ENCODE measurements at regions not wholly inside any gene's neighbourhood (a gene's known extent, or its start where the extent isn't known, plus 50 kb on each side); places are given as distances from the start of the nearest gene placed in this dataset.

DNA sequence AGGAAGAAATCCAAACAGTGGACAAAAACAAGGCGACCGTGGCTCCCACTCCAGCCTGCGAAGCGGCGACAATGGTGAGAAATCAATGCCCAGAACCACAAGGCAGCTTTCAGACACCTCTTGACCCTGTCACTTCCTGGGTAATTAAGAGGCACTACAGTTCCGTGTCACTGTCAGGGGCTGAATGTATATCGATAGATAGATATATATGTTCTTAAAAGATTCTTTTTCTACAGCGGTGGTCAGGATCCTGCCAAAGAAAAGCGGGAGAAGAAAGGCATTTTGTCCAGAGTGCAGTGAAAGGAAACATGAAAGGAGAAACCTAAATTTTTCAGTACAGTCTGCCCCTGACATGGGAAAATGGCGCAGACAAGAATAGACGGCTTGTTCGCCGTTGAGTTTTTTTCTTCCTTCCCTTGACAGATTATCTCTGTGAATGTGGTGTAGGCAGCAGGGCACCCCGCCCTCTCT, 56.2 kb upstream of the HES1 start:
- H3K4me3 ChIP-seq, result no peak overlapping the region
- no peaks in the 10 kb centered on the region for H3K36me3 ChIP-seq
- 80% methylated on average over 14 of the region's 14 CpGs for WGBS
- TF ChIP-seq, protein P1, sequence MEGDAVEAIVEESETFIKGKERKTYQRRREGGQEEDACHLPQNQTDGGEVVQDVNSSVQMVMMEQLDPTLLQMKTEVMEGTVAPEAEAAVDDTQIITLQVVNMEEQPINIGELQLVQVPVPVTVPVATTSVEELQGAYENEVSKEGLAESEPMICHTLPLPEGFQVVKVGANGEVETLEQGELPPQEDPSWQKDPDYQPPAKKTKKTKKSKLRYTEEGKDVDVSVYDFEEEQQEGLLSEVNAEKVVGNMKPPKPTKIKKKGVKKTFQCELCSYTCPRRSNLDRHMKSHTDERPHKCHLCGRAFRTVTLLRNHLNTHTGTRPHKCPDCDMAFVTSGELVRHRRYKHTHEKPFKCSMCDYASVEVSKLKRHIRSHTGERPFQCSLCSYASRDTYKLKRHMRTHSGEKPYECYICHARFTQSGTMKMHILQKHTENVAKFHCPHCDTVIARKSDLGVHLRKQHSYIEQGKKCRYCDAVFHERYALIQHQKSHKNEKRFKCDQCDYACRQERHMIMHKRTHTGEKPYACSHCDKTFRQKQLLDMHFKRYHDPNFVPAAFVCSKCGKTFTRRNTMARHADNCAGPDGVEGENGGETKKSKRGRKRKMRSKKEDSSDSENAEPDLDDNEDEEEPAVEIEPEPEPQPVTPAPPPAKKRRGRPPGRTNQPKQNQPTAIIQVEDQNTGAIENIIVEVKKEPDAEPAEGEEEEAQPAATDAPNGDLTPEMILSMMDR (IDR thresholded peaks at IDR 0.05), result no peak
- no peak for TF ChIP-seq POLR2AphosphoS5 (IDR thresholded peaks at IDR 0.05)
- TF ChIP-seq EP300 (IDR thresholded peaks at IDR 0.05), result no peak
- TF ChIP-seq POLR2A (IDR thresholded peaks at IDR 0.05; ENCODE audit: low read depth), result no peak
- no peaks in the 10 kb centered on the region for H3K27me3 ChIP-seq
- no peak overlapping the region for H3K27ac ChIP-seq (replicated peaks in 1 of 4)
- H3K9me3 ChIP-seq, result no peaks in the 10 kb centered on the region
- DNase-seq (ENCODE audit: extremely low spot score), result no peak
- H3K4me1 ChIP-seq, result peaks cover 11 to 16% (median 15%) of the 10 kb centered on the region in 4 donors
- intact Hi-C loops (cut with DNase I), result loop anchor here (10.0 kb wide), 1 partner anchor 235 kb away; no protein-coding TSS in a partner anchor

DNA sequence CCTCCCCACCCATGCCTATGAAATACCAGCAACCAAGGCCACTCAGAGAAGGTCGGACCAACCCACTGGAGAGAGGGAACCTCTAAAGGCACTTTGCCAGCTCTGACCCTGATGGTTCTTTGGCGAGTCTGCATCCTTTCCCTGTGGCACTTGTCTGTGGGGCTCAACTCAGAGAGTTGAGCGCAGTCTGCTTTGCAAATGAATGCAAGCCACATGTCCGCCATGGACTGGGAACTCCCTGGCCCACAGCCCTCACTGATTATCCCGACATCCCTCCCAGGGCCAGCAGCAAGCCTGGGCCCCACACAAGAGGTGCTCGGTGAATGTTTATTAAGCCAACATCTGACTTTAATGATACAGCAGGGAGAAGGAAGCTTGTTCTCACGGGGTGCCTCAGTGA, 55.5 kb upstream of the HES1 start:
- Histone ChIP-seq H3K4me1 (peaks cover 11 to 16% (median 15%) of the 10 kb centered on the region in 4 donors), H3K27ac (replicated peaks in 1 of 4) (no peak overlapping the region), H3K4me3 (no peak overlapping the region), H3K36me3 (no peaks in the 10 kb centered on the region), H3K9me3 (no peaks in the 10 kb centered on the region), H3K27me3 (no peaks in the 10 kb centered on the region)
- WGBS, result 81% methylated on average over 3 of the region's 7 CpGs
- DNase-seq (ENCODE audit: extremely low spot score), result no peak
- intact Hi-C loops (cut with DNase I), result no loop called here
- TF ChIP-seq EP300 (IDR thresholded peaks at IDR 0.05) (no peak), POLR2AphosphoS5 (IDR thresholded peaks at IDR 0.05) (no peak), POLR2A (IDR thresholded peaks at IDR 0.05; ENCODE audit: low read depth) (no peak)
- TF ChIP-seq, protein P1 (IDR thresholded peaks at IDR 0.05), result no peak

DNA sequence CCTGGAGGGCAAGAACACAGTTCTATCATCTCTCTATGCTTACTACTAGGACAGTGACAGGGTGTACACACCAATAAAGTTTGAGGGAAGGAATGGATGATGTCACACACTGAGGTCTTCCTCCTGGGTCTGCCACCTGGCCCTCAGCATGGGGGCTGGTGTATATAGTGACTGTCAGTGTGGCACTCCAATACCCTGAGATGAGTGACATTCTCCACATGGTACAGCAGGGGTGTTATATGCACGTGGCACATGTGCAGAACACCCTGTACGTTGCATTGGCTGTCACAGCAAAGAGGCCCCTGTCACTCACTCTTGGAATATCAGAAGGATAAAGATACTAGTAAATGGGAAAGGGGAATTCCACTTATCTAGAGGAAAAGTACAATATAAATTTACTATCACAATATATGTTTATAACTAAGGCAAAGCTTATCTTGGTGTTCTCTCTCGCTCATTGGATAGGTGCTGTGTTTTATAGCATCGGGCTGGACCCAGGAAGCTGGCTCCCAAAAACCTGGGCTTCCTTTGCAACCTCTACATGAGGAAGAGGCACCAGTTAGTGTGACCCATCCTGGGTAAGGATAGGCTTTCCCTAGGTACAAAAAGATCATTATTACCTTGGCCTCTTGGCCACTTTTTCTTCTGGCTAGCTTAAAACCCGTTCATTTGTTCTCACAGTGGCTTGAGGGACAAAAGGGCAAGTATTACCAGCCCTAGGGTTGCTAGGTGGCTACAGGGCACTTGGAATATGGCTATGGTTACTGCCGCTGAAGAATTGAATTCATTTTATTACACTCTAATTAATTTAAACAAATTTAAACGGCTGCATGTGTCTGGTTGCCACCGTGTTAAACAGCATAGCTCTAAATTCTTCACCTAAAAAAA, 54.8 kb upstream of the HES1 start:
- no peak for DNase-seq (ENCODE audit: extremely low spot score)
- Histone ChIP-seq H3K27me3 (no peaks in the 10 kb centered on the region), H3K4me1 (peaks cover 11 to 18% (median 15%) of the 10 kb centered on the region in 4 donors), H3K27ac (replicated peaks in 1 of 4) (no peak overlapping the region), H3K36me3 (no peaks in the 10 kb centered on the region), H3K4me3 (no peak overlapping the region), H3K9me3 (no peaks in the 10 kb centered on the region)
- 79% methylated on average over 8 of the region's 8 CpGs for WGBS
- TF ChIP-seq POLR2AphosphoS5 (IDR thresholded peaks at IDR 0.05), result no peak
- TF ChIP-seq, protein P1 (IDR thresholded peaks at IDR 0.05), result no peak
- TF ChIP-seq EP300 (IDR thresholded peaks at IDR 0.05), result no peak
- no peak for TF ChIP-seq POLR2A (IDR thresholded peaks at IDR 0.05; ENCODE audit: low read depth)
- intact Hi-C loops (cut with DNase I), result no loop called here

DNA sequence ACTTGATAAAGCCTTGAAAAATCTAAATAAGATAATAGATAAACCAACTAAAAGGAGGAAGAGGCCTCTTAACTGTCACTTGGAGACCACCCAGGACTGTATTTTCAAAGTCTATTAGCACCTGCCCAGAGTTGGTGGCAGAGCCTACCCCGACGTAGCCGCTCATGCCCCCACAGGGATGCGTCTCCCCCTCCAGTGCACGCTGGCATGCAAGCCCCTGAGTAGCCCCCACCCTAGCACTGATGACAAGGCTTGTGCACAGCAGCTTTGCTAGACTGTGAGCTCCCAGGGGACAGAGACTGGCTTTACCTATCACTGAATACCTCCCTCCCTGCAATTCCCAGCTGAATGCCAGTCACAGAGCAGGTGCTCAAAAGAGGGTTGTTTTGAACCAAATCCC, 54.1 kb upstream of the HES1 start:
- DNase-seq (ENCODE audit: extremely low spot score), result no peak
- no peak for TF ChIP-seq POLR2A (IDR thresholded peaks at IDR 0.05; ENCODE audit: low read depth)
- no peak for TF ChIP-seq EP300 (IDR thresholded peaks at IDR 0.05)
- TF ChIP-seq, protein P1 (IDR thresholded peaks at IDR 0.05), result no peak
- no peak for TF ChIP-seq POLR2AphosphoS5 (IDR thresholded peaks at IDR 0.05)
- Histone ChIP-seq H3K36me3 (no peaks in the 10 kb centered on the region), H3K27me3 (no peaks in the 10 kb centered on the region), H3K4me3 (no peak overlapping the region), H3K27ac (replicated peaks in 1 of 4) (no peak overlapping the region), H3K9me3 (no peaks in the 10 kb centered on the region), H3K4me1 (peaks cover 14 to 25% (median 20%) of the 10 kb centered on the region in 4 donors)
- intact Hi-C loops (cut with DNase I), result no loop called here
- WGBS, result 100% methylated on average over 5 of the region's 5 CpGs
